Hematopoietic multipotent progenitor cell treated with erythropoietin and hydrocortisone succinate and interleukin-3 and kit ligand, for 4 days (in vitro differentiated cells): ENCODE measurements at regions not wholly inside any gene's neighbourhood (a gene's known extent, or its start where the extent isn't known, plus 50 kb on each side); places are given as distances from the start of the nearest gene placed in this dataset.
"Not testable (repeated sequence)": the region's sequence is repeated elsewhere in the genome, so short reads cannot be mapped to it uniquely, and the experiment has no call there.

Experiments used
- DNase-seq: peaks from one replicate; pipeline ENCODE4 v3.0.0-alpha.2; 2015

GRCh38 chr18:22283855-22284254 lies 114.5 kb downstream of the GATA6 start:
- not testable (repeated sequence) for DNase-seq

- DNase-seq = no peak
These were observed 114.0 kb downstream of the GATA6 start for GRCh38 chr18:22283397-22283796.

DNA sequence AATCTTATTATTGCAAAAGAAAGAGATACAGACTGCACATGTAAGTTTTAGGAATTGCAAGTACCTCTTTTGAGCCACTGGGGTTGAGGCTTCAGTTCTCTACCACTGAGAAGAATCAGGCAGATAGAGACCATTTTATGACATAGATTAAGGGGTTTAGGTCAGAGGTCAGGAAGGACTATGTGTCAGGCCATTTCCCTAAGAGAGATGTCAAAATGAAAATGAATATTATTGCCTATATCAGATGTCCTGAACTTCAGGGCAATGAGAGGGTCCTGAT lies 113.7 kb downstream of the GATA6 start:
- no peak for DNase-seq

- peak; percentile 8 for DNase-seq
These were observed 113.1 kb downstream of the GATA6 start for GRCh38 chr18:22282311-22283115.

DNA sequence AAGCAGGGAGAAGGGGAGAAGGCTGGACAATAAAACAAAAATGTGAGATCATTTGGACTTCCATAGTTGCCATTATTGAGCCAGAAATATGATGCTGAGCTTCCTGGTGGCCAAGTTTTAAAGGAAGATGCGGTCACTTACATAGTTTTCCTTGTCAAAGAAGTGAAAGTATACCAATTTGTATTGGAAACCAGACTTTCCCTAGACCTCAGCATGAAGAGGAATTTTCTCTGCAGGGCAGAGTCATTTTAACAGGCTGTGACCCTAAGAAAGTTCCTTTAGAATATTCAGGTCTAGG lies 111.0 kb downstream of the GATA6 start:
- DNase-seq = no peak

GRCh38 chr18:22279741-22280452 lies 110.5 kb downstream of the GATA6 start:
- no peak for DNase-seq

GRCh38 chr18:22278798-22279197 lies 109.4 kb downstream of the GATA6 start:
- no peak for DNase-seq

- DNase-seq = no peak
These were observed 108.4 kb downstream of the GATA6 start for GRCh38 chr18:22277758-22278157.

GRCh38 chr18:22276334-22276713 lies 106.9 kb downstream of the GATA6 start:
- DNase-seq = no peak

- no peak for DNase-seq
These were observed 106.4 kb downstream of the GATA6 start for GRCh38 chr18:22275706-22276333.

GRCh38 chr18:22273101-22274039 lies 104.0 kb downstream of the GATA6 start:
- DNase-seq = no peak

DNA sequence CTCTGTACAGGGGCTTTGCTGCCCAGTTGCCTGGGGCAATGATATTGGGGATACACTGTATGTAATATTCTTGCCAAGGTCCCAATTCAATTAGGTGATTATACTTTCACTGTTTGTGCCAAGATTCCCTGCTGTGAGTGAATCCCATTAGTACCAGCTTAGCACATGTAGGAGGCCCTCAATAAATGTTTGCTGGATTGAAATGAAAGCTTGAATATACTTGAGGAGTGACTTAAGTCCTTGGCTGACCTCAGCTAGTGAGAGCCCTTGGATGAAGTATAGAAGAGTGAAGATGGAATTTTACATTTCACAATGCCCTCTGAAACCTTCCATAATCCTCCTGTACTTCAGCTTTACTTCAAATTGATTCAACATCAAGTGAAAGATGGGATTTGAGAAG lies 102.9 kb downstream of the GATA6 start:
- no peak for DNase-seq

DNA sequence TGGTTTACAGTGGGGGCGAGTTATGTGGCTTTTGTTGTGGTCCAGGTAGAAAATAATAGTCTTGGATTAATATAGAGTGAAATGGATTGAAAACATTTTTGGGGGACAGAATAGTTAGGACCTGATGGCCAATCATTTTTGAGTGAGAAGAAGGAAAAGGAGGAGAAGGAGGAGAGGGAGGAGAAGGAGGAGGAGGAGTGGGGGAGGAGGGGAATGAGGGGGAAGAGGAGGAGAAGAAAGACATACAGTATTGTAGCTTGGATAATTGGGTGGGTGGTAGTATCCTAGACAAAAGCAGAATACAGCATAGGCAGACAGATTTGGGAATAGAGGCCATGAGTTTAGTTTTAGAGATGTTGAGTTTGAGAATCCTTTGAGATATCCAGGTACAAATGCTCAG lies 101.6 kb downstream of the GATA6 start:
- no peak for DNase-seq

GRCh38 chr18:22268641-22269128 lies 99.3 kb downstream of the GATA6 start:
- DNase-seq = no peak

DNA sequence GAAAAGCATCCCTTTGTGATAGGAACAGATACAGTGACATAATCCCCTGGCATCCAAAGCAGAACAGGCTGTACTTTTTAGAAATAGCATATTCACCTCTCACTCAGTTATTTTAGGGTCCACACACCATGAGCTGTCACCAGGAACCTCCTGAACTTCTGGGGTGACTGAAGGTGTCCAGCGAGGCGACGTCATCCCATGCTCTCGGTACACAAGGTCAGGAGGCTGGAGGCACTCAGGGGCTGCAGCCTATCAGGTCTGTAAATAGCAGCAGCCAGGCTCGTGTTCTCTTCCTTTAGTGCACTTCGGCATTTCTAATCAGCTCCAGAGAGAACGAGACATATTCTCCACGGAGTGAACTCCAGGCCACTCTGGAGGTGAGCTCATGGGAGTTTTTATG lies 98.3 kb downstream of the GATA6 start:
- no peak for DNase-seq

DNA sequence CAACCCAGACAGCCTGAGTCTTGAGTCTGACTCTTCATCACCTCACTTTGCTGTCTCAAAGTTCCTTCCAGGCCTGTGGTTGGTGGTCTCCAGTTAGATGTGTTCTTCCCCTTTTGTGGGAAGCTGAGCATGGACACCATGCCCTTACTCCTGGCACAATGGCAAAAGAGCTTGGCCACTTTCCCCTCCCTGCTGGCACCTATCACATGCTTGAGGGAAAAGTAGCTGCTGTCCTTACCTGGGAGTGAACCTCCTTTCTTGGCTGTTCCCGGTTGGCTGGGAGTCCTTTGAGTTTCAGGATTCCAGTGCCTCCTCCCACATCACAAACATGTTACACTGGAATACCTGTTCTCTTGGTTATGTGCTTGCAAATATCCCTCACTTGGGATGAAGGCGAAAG lies 97.8 kb downstream of the GATA6 start:
- no peak for DNase-seq

- no peak for DNase-seq
These were observed 96.4 kb downstream of the GATA6 start for GRCh38 chr18:22265838-22266237.

DNA sequence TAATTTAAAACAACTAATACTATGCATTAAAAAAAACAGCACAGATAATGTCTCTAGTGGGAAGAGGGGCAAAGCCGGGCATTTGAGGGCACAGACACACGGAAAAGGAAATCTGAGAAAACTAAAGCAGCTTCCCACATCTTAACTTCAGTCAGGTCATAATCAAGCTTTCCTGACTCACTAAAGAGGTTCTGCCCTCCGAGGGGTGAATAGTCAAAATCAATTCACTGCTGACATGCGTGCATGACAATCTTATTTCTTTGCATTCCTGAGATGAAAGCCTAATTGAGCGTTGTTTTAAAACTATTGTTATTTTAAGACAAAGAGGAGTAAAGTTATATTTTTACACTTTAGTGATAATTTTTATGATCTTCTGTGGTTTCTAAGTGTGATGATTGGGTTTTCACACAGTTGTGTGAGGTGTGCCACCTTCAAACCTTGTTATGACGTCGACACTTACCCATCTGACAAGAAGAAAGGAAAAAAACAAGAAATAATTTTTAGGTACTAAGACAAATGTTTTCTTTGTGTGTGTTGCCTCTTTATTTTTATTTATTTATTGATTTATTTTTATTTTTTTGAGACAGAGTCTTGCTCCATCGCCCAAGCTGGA lies 90.9 kb downstream of the GATA6 start:
- no peak for DNase-seq

DNA sequence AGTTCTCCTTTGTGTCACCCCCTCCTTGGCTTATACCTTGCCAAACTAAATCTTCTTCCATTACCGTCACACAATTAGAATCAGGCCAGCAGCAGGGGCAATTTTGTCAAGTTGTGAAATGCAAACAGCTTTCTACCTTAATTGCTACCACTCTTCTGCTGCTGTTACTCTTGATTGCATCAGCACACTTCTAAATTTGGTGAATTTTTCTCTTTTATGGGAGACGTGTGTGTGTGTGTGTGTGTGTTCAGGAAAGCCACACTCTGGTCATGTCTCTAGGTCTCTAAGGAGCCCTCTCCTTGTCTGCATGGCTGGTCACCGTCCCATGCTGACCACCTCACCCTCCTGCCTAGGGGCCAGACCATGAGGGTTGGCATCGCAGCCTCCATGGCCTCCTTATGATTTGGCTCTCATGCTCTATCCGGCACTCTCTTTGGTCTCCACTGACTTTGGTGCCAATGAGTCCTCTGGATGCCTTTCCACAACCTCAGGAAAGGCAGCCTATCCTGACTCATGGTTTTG lies 87.7 kb downstream of the GATA6 start:
- DNase-seq = no peak

- no peak for DNase-seq
These were observed 84.7 kb downstream of the GATA6 start for GRCh38 chr18:22254088-22254487.

DNA sequence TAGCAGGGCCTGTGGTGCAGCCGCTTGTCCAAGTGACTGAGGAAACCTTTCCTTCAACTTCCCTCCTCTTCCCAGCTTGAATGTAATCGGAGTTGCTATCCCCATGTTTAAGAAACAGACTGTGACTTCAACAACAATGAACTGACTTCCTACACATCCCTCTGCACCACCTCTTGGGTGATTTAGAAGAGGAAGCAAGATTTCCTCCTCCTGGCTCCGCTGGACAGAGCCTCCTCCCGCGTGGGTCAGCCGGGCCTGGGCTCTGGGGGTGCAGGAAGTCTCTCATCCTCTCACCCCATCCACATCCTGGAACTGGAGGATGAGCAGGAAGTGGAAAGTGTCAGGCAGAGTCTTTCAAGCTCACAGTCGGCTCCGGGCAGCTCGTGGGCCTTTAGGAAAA lies 84.3 kb downstream of the GATA6 start:
- DNase-seq = no peak

GRCh38 chr18:22253156-22253555 lies 83.8 kb downstream of the GATA6 start:
- DNase-seq = no peak
